ENCODE measurements at regions not wholly inside any gene's neighbourhood (a gene's known extent, or its start where the extent isn't known, plus 50 kb on each side); places are given as distances from the start of the nearest gene placed in this dataset.

- Histone ChIP-seq H3K27me3 (replicated peaks; ENCODE audit: control insufficient read depth, insufficient read depth, low read length) (no peaks in the 10 kb centered on the region; the same call in 1 of the 2 replicates), H3K36me3 (ENCODE audit: control insufficient read depth, insufficient read depth, low read length) (no peaks in the 10 kb centered on the region), H3K4me3 (replicated peaks; ENCODE audit: low read depth, low read length) (no peak overlapping the region)
- no peak for DNase-seq (ENCODE audit: extremely low read depth, insufficient read length)
- TF ChIP-seq CTCF (IDR thresholded peaks at IDR 0.05; ENCODE audit: insufficient read depth, low read length, poor library complexity, severe bottlenecking), result no peak
Observed at GRCh38 chr2:11044201-11044600, 111.1 kb upstream of the SLC66A3 start.

GRCh38 chr2:11045294-11045693 lies 110.0 kb upstream of the SLC66A3 start:
- no peaks in the 10 kb centered on the region; the same call in none of the 2 replicates for H3K27me3 ChIP-seq (replicated peaks; ENCODE audit: control insufficient read depth, insufficient read depth, low read length)
- no peak overlapping the region for H3K4me3 ChIP-seq (replicated peaks; ENCODE audit: low read depth, low read length)
- no peak for DNase-seq (ENCODE audit: extremely low read depth, insufficient read length)
- no peaks in the 10 kb centered on the region for H3K36me3 ChIP-seq (ENCODE audit: control insufficient read depth, insufficient read depth, low read length)
- TF ChIP-seq CTCF (IDR thresholded peaks at IDR 0.05; ENCODE audit: insufficient read depth, low read length, poor library complexity, severe bottlenecking), result no peak

DNA sequence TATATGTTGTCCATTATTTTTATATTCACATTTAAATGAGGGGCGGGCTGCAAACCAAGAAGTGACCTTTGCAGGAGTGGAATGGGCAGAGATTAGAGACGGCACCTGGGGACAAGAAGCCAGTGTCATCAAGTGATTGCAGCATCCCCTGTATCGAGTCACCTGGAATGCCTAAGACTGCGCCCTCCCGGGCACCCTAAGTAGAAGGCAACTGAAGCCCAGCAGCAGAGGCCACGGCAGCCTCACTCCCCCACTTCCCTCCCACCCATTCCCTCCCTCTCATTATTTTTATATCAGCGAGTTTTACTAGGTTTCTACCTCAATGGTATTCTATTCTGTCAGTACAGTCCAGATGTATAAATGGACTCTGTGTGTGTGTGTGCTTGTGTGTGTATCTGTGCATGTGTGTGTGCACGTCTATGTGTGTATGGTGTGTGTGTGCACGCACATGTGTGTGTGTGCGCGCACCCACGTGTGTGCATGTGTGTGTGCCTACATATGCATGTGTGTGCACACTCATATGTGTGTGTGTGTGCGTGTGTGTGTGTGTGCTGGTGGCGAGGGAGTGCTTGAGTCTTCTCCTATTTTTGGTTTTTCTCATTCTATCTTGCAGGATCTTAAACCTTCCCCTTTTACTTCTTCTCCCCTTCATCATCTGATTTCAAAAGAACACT lies 106.8 kb upstream of the SLC66A3 start:
- H3K36me3 ChIP-seq (ENCODE audit: control insufficient read depth, insufficient read depth, low read length), result no peaks in the 10 kb centered on the region
- no peak overlapping the region for H3K4me3 ChIP-seq (replicated peaks; ENCODE audit: low read depth, low read length)
- no peak for DNase-seq (ENCODE audit: extremely low read depth, insufficient read length)
- no peak for TF ChIP-seq CTCF (IDR thresholded peaks at IDR 0.05; ENCODE audit: insufficient read depth, low read length, poor library complexity, severe bottlenecking)
- H3K27me3 ChIP-seq (replicated peaks; ENCODE audit: control insufficient read depth, insufficient read depth, low read length), result no peaks in the 10 kb centered on the region; the same call in 1 of the 2 replicates

GRCh38 chr2:11050565-11050964 lies 104.7 kb upstream of the SLC66A3 start:
- no peak for TF ChIP-seq CTCF (IDR thresholded peaks at IDR 0.05; ENCODE audit: insufficient read depth, low read length, poor library complexity, severe bottlenecking)

GRCh38 chr2:11051280-11051679 lies 104.0 kb upstream of the SLC66A3 start:
- Histone ChIP-seq H3K36me3 (ENCODE audit: control insufficient read depth, insufficient read depth, low read length) (no peaks in the 10 kb centered on the region), H3K27me3 (replicated peaks; ENCODE audit: control insufficient read depth, insufficient read depth, low read length) (no peaks in the 10 kb centered on the region; the same call in 1 of the 2 replicates), H3K4me3 (replicated peaks; ENCODE audit: low read depth, low read length) (no peak overlapping the region)
- no peak for TF ChIP-seq CTCF (IDR thresholded peaks at IDR 0.05; ENCODE audit: insufficient read depth, low read length, poor library complexity, severe bottlenecking)
- DNase-seq (ENCODE audit: extremely low read depth, insufficient read length), result no peak

More at GRCh38 chr2:11050565-11050964, 104.7 kb upstream of the SLC66A3 start:
- Histone ChIP-seq H3K4me3 (replicated peaks; ENCODE audit: low read depth, low read length) (no peak overlapping the region), H3K27me3 (replicated peaks; ENCODE audit: control insufficient read depth, insufficient read depth, low read length) (no peaks in the 10 kb centered on the region; the same call in 1 of the 2 replicates), H3K36me3 (ENCODE audit: control insufficient read depth, insufficient read depth, low read length) (no peaks in the 10 kb centered on the region)
- DNase-seq (ENCODE audit: extremely low read depth, insufficient read length), result no peak
